A549 (cell line): ENCODE measurements at regions not wholly inside any gene's neighbourhood (a gene's known extent, or its start where the extent isn't known, plus 50 kb on each side); places are given as distances from the start of the nearest gene placed in this dataset.
"Not testable (repeated sequence)": the region's sequence is repeated elsewhere in the genome, so short reads cannot be mapped to it uniquely, and the experiment has no call there.

Experiments
- ATAC-seq, 2 experiments: fragments of 200-7000 bp in 1 of 2; fragments of >200 bp in 1 of 2; cut with Nextera tagmentation in 1 of 2; cut with Tn5 transposase in 1 of 2; 3 replicates each; pipeline versions ENCODE4 v1.8.0 to v1.9.1; 2018 to 2020; ENCODE audit warnings: mild to moderate bottlenecking in 1 of 2, moderate library complexity in 1 of 2
- CTCF ChIA-PET: fragments of 300-600 bp; sonication (Branson Sonifier 250); formaldehyde crosslinking; extraction: SDS; loops from one replicate; lab custom pipeline; 2021; ENCODE audit warnings: antibody characterized with exemption, inconsistent platforms; lab: Yijun Ruan, JAX
- POLR2A ChIA-PET: fragments of 350-600 bp; formaldehyde crosslinking; extraction: SDS; loops from one replicate; lab custom pipeline; 2021; ENCODE audit warnings: antibody characterized with exemption, inconsistent platforms; lab: Yijun Ruan, JAX
- DNase-seq, 2 experiments: peaks; one replicate each; pipeline versions ENCODE4 v3.0.0 to v3.0.0-alpha.2; 2011 to 2016; ENCODE audit warnings: low read depth in 1 of 2, low spot score in 1 of 2
- FAIRE-seq: peaks from 2 replicates; lab custom pipeline; 2011; peaks lifted over from hg19 to GRCh38; lab: Jason Lieb, UNC
- H3K27ac ChIP-seq, 2 experiments: fragments of >200 bp; sonication (Bioruptor Twin); formaldehyde crosslinking; 3 replicates each; pipeline ENCODE4 v1.5.1; 2016 to 2017
- H3K4me1 ChIP-seq: fragments of >200 bp; sonication (Bioruptor Twin); formaldehyde crosslinking; 3 replicates; pipeline ENCODE4 v1.6.1; 2016
- H3K4me2 ChIP-seq: fragments of >200 bp; sonication (Bioruptor Twin); formaldehyde crosslinking; 3 replicates; pipeline ENCODE4 v1.6.1; 2016
- H3K4me3 ChIP-seq: fragments of >200 bp; sonication (Bioruptor Twin); formaldehyde crosslinking; 3 replicates; pipeline ENCODE4 v1.5.1; 2016
- H3K9me3 ChIP-seq: fragments of >200 bp; sonication (Bioruptor Twin); formaldehyde crosslinking; 3 replicates; pipeline ENCODE4 v1.6.1; 2016
- BHLHE40 ChIP-seq: IDR thresholded peaks from 2 replicates; pipeline ENCODE4 v1.6.1; 2012; ENCODE audit warnings: low read depth, low read length, inconsistent platforms
- CBX8 ChIP-seq: fragments of 200-600 bp; sonication (generic); IDR thresholded peaks from 2 replicates; pipeline ENCODE4 v1.6.1; 2016
- CHD2 ChIP-seq: fragments of 150-350 bp; IDR thresholded peaks from 2 replicates; pipeline ENCODE4 v1.6.1; 2014; ENCODE audit warnings: low read length; ENCODE audit not compliant: partially characterized antibody
- CHD4 ChIP-seq: fragments of 200-600 bp; sonication (generic); IDR thresholded peaks from 2 replicates; pipeline ENCODE4 v1.6.1; 2016; ENCODE audit warnings: antibody characterized with exemption, mild to moderate bottlenecking, borderline replicate concordance
- KDM1A ChIP-seq: fragments of 200-600 bp; sonication (generic); IDR thresholded peaks from 2 replicates; pipeline ENCODE4 v1.6.1; 2016; ENCODE audit warnings: low read depth, mild to moderate bottlenecking
- KDM5A ChIP-seq: fragments of 200-600 bp; sonication (generic); IDR thresholded peaks from 2 replicates; pipeline ENCODE4 v1.6.1; 2016; ENCODE audit warnings: antibody characterized with exemption, mild to moderate bottlenecking
- MAFK ChIP-seq: fragments of 450-650 bp; IDR thresholded peaks from 2 replicates; pipeline ENCODE4 v1.6.1; 2014; ENCODE audit not compliant: partially characterized antibody
- MAZ ChIP-seq: fragments of 150-350 bp; IDR thresholded peaks from 2 replicates; pipeline ENCODE4 v1.6.1; 2014; ENCODE audit warnings: antibody characterized with exemption, low read depth, low read length, borderline replicate concordance
- NFE2L2 ChIP-seq: fragments of 150-350 bp; conservative IDR thresholded peaks from 2 replicates; pipeline ENCODE4 v1.6.1; 2014; ENCODE audit warnings: low read length
- PHF8 ChIP-seq: fragments of 200-600 bp; sonication (generic); IDR thresholded peaks from 2 replicates; pipeline ENCODE4 v1.6.1; 2016; ENCODE audit warnings: low read depth, mild to moderate bottlenecking, antibody characterized with exemption, moderate library complexity, borderline replicate concordance
- RAD21 ChIP-seq, 2 experiments: fragments of >200 bp in 1 of 2; sonication (Bioruptor Twin) in 1 of 2; formaldehyde crosslinking in 1 of 2; IDR thresholded peaks in 1 of 2; conservative IDR thresholded peaks in 1 of 2; 2 replicates in 1 of 2; 3 replicates in 1 of 2; pipeline ENCODE4 v1.6.1; 2012 to 2018; ENCODE audit warnings: inconsistent platforms in 1 of 2
- RNF2 ChIP-seq: fragments of 200-600 bp; sonication (generic); IDR thresholded peaks from 2 replicates; pipeline ENCODE4 v1.6.1; 2016; ENCODE audit warnings: low read depth, mild to moderate bottlenecking, antibody characterized with exemption, moderate library complexity, borderline replicate concordance
- SREBF2 ChIP-seq: fragments of 450-650 bp; IDR thresholded peaks from 2 replicates; pipeline ENCODE4 v1.6.1; 2014; ENCODE audit warnings: mild to moderate bottlenecking, moderate library complexity
- ZNF302 ChIP-seq: fragments of 250-450 bp; sonication (Bioruptor Pico); IDR thresholded peaks from 2 replicates; pipeline ENCODE4 v1.9.0; 2021; ENCODE audit warnings: inconsistent platforms, mild to moderate bottlenecking, moderate library complexity
- WGBS: methylation state at CpG from one replicate; pipeline ENCODE4 v1.1.6; 2017; ENCODE audit errors: missing lambda C conversion rate; 5-methylcytosine and 5-hydroxymethylcytosine counted together
- TF ChIP-seq, protein P1 (sequence below): fragments of >200 bp; sonication (Bioruptor Twin); formaldehyde crosslinking; IDR thresholded peaks from 3 replicates; pipeline ENCODE4 v1.6.1; 2016
- TF ChIP-seq, protein P2 (sequence below): IDR thresholded peaks from 2 replicates; pipeline ENCODE4 v1.6.1; 2012
- TF ChIP-seq, protein P3 (sequence below): fragments of 200-600 bp; sonication (generic); IDR thresholded peaks from 2 replicates; pipeline ENCODE4 v1.6.1; 2016; ENCODE audit warnings: antibody characterized with exemption, mild to moderate bottlenecking, moderate library complexity
- TF ChIP-seq, protein P4 (sequence below): fragments of 250-450 bp; sonication (Bioruptor Pico); IDR thresholded peaks from 2 replicates; pipeline ENCODE4 v1.5.0; 2020; ENCODE audit warnings: low read depth, mild to moderate bottlenecking, moderate library complexity
- TF ChIP-seq, protein P5 (sequence below): IDR thresholded peaks from 2 replicates; pipeline ENCODE4 v1.6.1; 2012
- TF ChIP-seq, protein P6 (sequence below): fragments of 150-350 bp; IDR thresholded peaks from 2 replicates; pipeline ENCODE4 v1.6.1; 2014; ENCODE audit warnings: low read depth, mild to moderate bottlenecking, low read length
- TF ChIP-seq, protein P7 (sequence below): fragments of >200 bp; sonication (Bioruptor Twin); formaldehyde crosslinking; IDR thresholded peaks from 2 replicates; pipeline ENCODE4 v1.6.1; 2016

DNA sequence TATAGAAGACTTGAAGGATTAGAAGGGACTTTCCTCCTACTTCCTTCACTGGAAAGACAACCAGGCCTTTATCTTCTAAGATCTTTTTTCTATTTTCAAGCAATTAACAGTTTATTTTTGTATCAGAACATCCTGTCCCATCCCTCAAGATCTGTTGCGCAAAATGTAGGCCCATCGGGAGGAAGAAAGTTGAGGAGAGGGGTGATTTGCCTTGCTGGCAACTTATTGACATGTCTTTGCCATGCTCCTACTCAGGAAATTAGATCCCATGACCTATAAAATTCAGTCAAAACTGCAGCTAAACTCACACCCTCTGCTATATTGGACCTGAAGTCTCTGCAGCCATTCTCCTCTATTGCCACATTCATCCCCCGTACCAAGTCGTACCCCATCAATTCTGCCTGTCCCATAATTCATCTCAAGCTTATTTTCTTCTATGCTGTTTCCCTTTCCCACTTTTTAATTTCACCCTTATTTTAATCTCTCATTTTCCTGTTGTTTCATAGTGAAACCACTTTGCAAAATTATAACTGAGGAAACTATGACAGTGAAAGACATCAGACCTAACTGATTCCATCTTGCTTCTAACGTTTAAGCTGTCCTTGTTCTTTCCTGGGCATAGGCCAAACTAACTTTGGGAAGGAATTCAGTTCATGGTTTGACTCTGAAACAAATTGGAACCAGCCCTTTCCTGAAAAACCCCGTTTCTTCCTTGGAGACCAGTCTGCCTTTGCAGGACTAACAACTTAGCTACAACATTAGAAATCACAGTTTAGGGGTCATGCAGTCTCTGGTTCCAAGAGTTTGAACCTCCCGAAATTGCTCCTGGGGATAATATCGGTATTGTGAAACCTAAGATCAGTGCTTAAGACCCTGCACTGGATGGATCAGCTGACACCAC, 195.7 kb upstream of the PTBP2 start:
- WGBS: 67% methylated on average over 8 of the region's 8 CpGs
- no peak for FAIRE-seq

DNA sequence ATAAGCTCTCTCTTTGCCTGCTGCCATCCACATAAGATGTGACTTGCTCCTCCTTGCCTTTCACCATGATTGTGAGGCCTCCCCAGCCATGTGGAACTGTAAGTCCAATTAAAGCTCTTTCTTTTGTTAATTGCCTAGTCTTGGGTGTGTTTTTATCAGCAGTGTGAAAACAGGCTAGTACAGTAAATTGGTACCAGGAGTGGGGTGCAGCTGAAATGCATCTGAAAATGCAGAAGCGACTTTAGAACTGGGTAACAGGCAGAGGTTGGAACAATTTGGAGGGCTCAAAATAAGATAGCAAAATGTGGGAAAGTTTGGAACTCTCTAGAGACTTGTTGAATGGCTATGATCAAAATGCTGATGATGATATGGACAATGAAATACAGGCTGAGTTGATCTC, 192.9 kb upstream of the PTBP2 start:
- H3K9me3 ChIP-seq, POLR2A ChIA-PET, H3K4me3 ChIP-seq, ATAC-seq, FAIRE-seq, CTCF ChIA-PET, H3K4me2 ChIP-seq, H3K4me1 ChIP-seq, DNase-seq, H3K27ac ChIP-seq: not testable (repeated sequence)
- 48% methylated on average over 1 of the region's 1 CpG for WGBS

More for the DNA sequence above, 195.7 kb upstream of the PTBP2 start:
- no peaks in the 10 kb centered on the region for H3K9me3 ChIP-seq
- no peak overlapping the region for H3K4me2 ChIP-seq
- CTCF ChIA-PET: no interaction called here
- POLR2A ChIA-PET: no interaction called here
- no peak for ATAC-seq
- TF ChIP-seq NFE2L2 (no peak), KDM1A (no peak), MAFK (no peak), RNF2 (no peak), RAD21 (conservative IDR thresholded peaks at IDR 0.05 in 1 of 2, IDR thresholded peaks at IDR 0.05 in 1 of 2) (no peak), BHLHE40 (no peak), CBX8 (no peak), CHD2 (no peak)
- TF ChIP-seq, protein P1, sequence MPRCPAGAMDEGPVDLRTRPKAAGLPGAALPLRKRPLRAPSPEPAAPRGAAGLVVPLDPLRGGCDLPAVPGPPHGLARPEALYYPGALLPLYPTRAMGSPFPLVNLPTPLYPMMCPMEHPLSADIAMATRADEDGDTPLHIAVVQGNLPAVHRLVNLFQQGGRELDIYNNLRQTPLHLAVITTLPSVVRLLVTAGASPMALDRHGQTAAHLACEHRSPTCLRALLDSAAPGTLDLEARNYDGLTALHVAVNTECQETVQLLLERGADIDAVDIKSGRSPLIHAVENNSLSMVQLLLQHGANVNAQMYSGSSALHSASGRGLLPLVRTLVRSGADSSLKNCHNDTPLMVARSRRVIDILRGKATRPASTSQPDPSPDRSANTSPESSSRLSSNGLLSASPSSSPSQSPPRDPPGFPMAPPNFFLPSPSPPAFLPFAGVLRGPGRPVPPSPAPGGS: no peak
- TF ChIP-seq, protein P2, sequence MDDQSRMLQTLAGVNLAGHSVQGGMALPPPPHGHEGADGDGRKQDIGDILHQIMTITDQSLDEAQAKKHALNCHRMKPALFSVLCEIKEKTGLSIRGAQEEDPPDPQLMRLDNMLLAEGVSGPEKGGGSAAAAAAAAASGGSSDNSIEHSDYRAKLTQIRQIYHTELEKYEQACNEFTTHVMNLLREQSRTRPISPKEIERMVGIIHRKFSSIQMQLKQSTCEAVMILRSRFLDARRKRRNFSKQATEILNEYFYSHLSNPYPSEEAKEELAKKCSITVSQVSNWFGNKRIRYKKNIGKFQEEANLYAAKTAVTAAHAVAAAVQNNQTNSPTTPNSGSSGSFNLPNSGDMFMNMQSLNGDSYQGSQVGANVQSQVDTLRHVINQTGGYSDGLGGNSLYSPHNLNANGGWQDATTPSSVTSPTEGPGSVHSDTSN: no peak
- TF ChIP-seq, all 56 proteins: peak for 0
- Histone ChIP-seq H3K4me1 (peaks cover 17% of the 10 kb centered on the region), H3K27ac (no peak overlapping the region), H3K4me3 (no peak overlapping the region)
- no peak for DNase-seq

DNA sequence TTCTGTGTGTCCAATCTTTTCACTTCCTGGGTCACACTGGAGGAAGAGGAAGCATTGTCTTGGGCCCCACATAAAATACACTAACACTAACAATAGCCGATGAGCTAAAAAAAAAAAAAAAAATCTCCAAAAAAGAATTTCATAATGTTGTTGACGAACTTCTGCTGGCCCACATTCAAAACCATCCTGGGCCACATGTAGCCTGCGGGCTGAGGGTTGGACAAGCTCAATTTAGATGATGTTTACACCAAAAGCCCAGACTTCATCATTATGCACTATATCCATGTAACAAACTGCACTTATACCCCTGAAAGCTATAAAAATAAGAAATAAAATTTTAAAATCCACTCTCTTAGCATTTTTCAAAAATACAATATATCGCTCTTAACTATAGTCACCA, 187.8 kb upstream of the PTBP2 start:
- no peak for ATAC-seq
- no peaks in the 10 kb centered on the region for H3K9me3 ChIP-seq
- WGBS: 68% methylated on average over 4 of the region's 4 CpGs
- CTCF ChIA-PET: no interaction called here
- no peak overlapping the region for H3K4me2 ChIP-seq
- FAIRE-seq: no peak
- DNase-seq: no peak
- H3K4me1 ChIP-seq: no peaks in the 10 kb centered on the region
- TF ChIP-seq ZNF302: no peak
- no peak for TF ChIP-seq KDM5A
- TF ChIP-seq, protein P3, sequence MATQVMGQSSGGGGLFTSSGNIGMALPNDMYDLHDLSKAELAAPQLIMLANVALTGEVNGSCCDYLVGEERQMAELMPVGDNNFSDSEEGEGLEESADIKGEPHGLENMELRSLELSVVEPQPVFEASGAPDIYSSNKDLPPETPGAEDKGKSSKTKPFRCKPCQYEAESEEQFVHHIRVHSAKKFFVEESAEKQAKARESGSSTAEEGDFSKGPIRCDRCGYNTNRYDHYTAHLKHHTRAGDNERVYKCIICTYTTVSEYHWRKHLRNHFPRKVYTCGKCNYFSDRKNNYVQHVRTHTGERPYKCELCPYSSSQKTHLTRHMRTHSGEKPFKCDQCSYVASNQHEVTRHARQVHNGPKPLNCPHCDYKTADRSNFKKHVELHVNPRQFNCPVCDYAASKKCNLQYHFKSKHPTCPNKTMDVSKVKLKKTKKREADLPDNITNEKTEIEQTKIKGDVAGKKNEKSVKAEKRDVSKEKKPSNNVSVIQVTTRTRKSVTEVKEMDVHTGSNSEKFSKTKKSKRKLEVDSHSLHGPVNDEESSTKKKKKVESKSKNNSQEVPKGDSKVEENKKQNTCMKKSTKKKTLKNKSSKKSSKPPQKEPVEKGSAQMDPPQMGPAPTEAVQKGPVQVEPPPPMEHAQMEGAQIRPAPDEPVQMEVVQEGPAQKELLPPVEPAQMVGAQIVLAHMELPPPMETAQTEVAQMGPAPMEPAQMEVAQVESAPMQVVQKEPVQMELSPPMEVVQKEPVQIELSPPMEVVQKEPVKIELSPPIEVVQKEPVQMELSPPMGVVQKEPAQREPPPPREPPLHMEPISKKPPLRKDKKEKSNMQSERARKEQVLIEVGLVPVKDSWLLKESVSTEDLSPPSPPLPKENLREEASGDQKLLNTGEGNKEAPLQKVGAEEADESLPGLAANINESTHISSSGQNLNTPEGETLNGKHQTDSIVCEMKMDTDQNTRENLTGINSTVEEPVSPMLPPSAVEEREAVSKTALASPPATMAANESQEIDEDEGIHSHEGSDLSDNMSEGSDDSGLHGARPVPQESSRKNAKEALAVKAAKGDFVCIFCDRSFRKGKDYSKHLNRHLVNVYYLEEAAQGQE: no peak
- TF ChIP-seq MAZ: no peak
- no peak for TF ChIP-seq SREBF2
- TF ChIP-seq, protein P4, sequence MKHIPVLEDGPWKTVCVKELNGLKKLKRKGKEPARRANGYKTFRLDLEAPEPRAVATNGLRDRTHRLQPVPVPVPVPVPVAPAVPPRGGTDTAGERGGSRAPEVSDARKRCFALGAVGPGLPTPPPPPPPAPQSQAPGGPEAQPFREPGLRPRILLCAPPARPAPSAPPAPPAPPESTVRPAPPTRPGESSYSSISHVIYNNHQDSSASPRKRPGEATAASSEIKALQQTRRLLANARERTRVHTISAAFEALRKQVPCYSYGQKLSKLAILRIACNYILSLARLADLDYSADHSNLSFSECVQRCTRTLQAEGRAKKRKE (CRISPR knock-in tag): no peak
- TF ChIP-seq KDM1A: no peak
- TF ChIP-seq PHF8: no peak
- TF ChIP-seq CHD4: no peak
- TF ChIP-seq, protein P5, sequence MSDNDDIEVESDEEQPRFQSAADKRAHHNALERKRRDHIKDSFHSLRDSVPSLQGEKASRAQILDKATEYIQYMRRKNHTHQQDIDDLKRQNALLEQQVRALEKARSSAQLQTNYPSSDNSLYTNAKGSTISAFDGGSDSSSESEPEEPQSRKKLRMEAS: no peak
- TF ChIP-seq, protein P6, sequence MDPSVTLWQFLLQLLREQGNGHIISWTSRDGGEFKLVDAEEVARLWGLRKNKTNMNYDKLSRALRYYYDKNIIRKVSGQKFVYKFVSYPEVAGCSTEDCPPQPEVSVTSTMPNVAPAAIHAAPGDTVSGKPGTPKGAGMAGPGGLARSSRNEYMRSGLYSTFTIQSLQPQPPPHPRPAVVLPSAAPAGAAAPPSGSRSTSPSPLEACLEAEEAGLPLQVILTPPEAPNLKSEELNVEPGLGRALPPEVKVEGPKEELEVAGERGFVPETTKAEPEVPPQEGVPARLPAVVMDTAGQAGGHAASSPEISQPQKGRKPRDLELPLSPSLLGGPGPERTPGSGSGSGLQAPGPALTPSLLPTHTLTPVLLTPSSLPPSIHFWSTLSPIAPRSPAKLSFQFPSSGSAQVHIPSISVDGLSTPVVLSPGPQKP: no peak
- TF ChIP-seq CHD2: no peak
- TF ChIP-seq, protein P7, sequence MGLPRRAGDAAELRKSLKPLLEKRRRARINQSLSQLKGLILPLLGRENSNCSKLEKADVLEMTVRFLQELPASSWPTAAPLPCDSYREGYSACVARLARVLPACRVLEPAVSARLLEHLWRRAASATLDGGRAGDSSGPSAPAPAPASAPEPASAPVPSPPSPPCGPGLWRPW: no peak
- POLR2A ChIA-PET: no interaction called here
- H3K27ac ChIP-seq: no peak overlapping the region
- no peak overlapping the region for H3K4me3 ChIP-seq
